Mesodermal cell (in vitro differentiated cells): ENCODE measurements at regions not wholly inside any gene's neighbourhood (a gene's known extent, or its start where the extent isn't known, plus 50 kb on each side); places are given as distances from the start of the nearest gene placed in this dataset.

Experiments used
- H3K27ac ChIP-seq: 2 replicates; pipeline ENCODE4 v1.7.0; 2013; ENCODE audit warnings: mild to moderate bottlenecking, low read depth, low read length, moderate library complexity; ENCODE audit not compliant: severe bottlenecking
- H3K36me3 ChIP-seq: 2 replicates; pipeline ENCODE4 v1.7.1; 2013; ENCODE audit warnings: mild to moderate bottlenecking, low read length, moderate library complexity; ENCODE audit not compliant: control insufficient read depth, insufficient read depth
- H3K4me1 ChIP-seq: one replicate; pipeline ENCODE4 v1.7.1; 2013; ENCODE audit warnings: mild to moderate bottlenecking, low read length; ENCODE audit not compliant: insufficient read depth, control insufficient read depth, poor library complexity, severe bottlenecking
- H3K4me3 ChIP-seq: 2 replicates; pipeline ENCODE4 v1.7.0; 2013; ENCODE audit warnings: low read length, control low read depth, mild to moderate bottlenecking; ENCODE audit not compliant: insufficient read depth, poor library complexity, severe bottlenecking; ENCODE audit errors: extremely low read depth
- H3K9me3 ChIP-seq: 2 replicates; pipeline ENCODE4 v1.7.1; 2013; ENCODE audit warnings: mild to moderate bottlenecking, low read length, moderate library complexity; ENCODE audit not compliant: control insufficient read depth
- WGBS, 2 experiments: methylation state at CpG; one replicate each; pipeline ENCODE4 v1.1.5; 2013; ENCODE audit warnings: missing lambda C conversion rate in 2 of 2; ENCODE audit not compliant: insufficient coverage in 2 of 2; 5-methylcytosine and 5-hydroxymethylcytosine counted together

GRCh38 chr6:150738092-150738629 is 127.3 kb upstream of the MTHFD1L start:
- Histone ChIP-seq H3K4me1 (no peaks in the 10 kb centered on the region), H3K27ac (no peak overlapping the region), H3K36me3 (no peaks in the 10 kb centered on the region), H3K9me3 (no peaks in the 10 kb centered on the region), H3K4me3 (no peak overlapping the region)
- 90 to 95% methylated on average over 3 to 5 of the region's 6 CpGs for WGBS, 2 experiments

DNA sequence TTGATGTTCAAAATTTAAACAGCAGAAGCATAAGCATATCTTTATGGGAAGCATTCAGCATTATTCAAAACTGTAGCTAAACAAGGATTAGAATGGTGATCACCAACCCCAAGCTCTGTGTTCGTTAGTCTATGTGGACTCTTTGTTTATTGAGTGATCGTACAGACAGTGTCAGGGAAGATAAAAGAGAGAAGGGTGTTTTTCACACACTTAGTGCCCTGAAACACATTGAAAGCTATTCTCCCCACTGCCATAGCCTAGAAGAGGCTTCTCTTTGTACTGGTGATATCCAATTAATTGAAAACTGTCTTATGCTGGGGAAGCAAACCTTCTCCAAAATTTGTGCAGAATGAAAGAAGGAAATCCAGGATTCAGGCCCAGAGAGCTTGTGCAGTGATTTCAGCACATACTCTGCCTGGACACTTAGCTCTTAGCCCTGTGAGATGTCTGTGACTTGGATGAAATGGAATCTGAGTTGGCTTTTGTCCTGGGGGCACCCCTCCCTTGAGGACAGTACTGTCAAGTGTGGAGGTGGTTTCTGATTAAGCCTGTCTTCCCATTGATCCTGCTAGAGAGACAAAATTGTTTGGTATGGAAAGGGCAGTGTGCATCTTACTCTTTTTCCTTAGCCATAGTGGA is 125.7 kb upstream of the MTHFD1L start:
- H3K4me3 ChIP-seq: no peak overlapping the region
- H3K36me3 ChIP-seq: no peaks in the 10 kb centered on the region
- no peak overlapping the region for H3K27ac ChIP-seq
- no peaks in the 10 kb centered on the region for H3K9me3 ChIP-seq
- WGBS, 2 experiments: 80 to 100% methylated on average over 1 of the region's 2 CpGs
- no peaks in the 10 kb centered on the region for H3K4me1 ChIP-seq

- H3K9me3 ChIP-seq: no peaks in the 10 kb centered on the region
- 93 to 100% methylated on average over 2 to 3 of the region's 8 CpGs for WGBS, 2 experiments
- H3K4me1 ChIP-seq: no peaks in the 10 kb centered on the region
- H3K36me3 ChIP-seq: no peaks in the 10 kb centered on the region
- no peak overlapping the region for H3K27ac ChIP-seq
- H3K4me3 ChIP-seq: no peak overlapping the region
Observed at GRCh38 chr6:150740453-150740852, 125.0 kb upstream of the MTHFD1L start.

DNA sequence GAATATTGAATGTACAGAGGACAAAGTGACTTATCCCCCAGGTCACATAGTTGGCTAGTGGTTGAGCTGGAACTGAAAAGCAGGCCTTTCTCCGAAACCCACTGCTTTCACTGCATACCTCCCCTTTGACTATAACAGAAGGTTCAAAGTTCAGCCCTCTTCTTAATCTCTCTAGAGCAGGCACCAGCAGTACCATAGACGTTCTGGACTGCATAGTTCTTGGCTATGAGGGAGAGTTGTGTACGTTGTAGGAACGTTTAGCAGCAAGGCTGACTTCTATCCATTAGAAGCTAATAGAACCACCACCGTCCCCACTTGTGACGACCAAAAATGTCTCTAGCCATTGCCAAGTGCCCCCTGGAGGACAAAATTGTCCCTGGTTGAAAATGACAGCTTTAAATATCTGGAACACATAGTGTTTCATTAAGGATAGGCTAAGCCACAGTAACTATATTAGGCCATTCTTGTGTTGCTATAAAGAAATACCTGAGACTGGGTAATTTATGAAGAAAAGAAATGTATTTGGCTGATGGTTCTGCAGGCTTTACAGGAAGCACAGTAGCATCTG is 123.8 kb upstream of the MTHFD1L start:
- no peaks in the 10 kb centered on the region for H3K36me3 ChIP-seq
- H3K27ac ChIP-seq: no peak overlapping the region
- no peaks in the 10 kb centered on the region for H3K9me3 ChIP-seq
- WGBS, 2 experiments: 60 to 80% methylated on average over 2 to 3 of the region's 6 CpGs
- no peaks in the 10 kb centered on the region for H3K4me1 ChIP-seq
- H3K4me3 ChIP-seq: no peak overlapping the region

GRCh38 chr6:150744522-150745260 is 120.8 kb upstream of the MTHFD1L start:
- no peaks in the 10 kb centered on the region for H3K36me3 ChIP-seq
- no peaks in the 10 kb centered on the region for H3K4me1 ChIP-seq
- no peak overlapping the region for H3K4me3 ChIP-seq
- H3K27ac ChIP-seq: no peak overlapping the region
- WGBS, 2 experiments: 100% methylated on average over 1 of the region's 2 CpGs; no CpG with 5 or more reads in 1 of the 2 experiments
- no peaks in the 10 kb centered on the region for H3K9me3 ChIP-seq

DNA sequence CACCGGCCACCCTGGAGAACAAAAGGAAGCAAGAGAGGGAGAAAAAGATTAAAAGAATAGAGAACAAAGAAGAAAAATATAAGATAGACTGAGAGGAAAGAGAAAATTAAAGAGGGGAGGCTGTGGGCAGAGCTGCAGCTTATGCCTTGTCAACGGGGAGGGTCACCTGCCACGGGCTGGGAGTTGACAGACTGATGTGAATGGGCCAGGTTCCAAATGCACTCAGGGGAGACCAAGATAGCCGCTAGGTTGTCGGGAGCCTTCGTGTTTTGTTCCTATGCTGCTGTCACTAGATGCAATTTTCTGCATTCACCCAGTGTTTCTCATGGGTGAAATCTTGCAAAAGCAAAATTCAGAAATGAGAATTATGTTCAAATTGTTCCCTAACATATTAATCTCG is 119.6 kb upstream of the MTHFD1L start:
- H3K27ac ChIP-seq: no peak overlapping the region
- H3K36me3 ChIP-seq: no peaks in the 10 kb centered on the region
- no peaks in the 10 kb centered on the region for H3K9me3 ChIP-seq
- WGBS, 2 experiments: 82 to 85% methylated on average over 5 to 6 of the region's 7 CpGs
- H3K4me3 ChIP-seq: no peak overlapping the region
- no peaks in the 10 kb centered on the region for H3K4me1 ChIP-seq

- H3K9me3 ChIP-seq: no peaks in the 10 kb centered on the region
- no peaks in the 10 kb centered on the region for H3K36me3 ChIP-seq
- 96% methylated on average over 3 of the region's 4 CpGs for WGBS, 2 experiments
- H3K4me1 ChIP-seq: peaks cover 6% of the 10 kb centered on the region
- H3K27ac ChIP-seq: no peak overlapping the region
- H3K4me3 ChIP-seq: no peak overlapping the region
Observed at GRCh38 chr6:150747155-150747554, 118.3 kb upstream of the MTHFD1L start.

DNA sequence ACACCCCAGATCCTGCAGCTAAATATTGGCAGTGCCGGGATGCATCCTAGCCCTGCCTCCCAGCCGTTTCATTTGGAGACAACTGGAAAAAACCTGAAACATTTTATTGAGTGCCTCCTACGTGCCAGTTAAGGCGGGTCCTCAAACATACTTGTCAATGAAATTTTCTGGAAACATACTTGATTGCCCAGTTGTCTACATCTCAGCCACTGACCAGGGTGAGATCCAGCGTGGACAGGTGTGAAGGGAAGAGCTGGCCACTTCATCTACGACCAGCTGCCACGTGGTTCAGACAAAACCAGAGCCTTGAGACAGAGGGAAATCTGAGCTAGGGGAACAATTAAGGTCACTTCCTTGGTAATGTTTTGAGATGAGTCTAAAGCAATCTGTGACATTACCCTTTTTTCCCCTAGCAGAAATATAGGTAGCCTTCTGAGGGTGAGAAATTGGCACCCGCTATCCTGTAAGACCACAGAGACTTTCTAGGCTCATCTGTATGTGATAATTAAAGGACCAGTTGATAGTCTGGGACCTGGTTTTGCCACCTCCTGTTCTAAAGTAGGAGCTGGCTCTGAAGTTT is 116.3 kb upstream of the MTHFD1L start:
- 89% methylated on average over 7 to 8 of the region's 8 CpGs for WGBS, 2 experiments
- Histone ChIP-seq H3K4me1 (peaks cover 12% of the 10 kb centered on the region), H3K36me3 (no peaks in the 10 kb centered on the region), H3K27ac (no peak overlapping the region), H3K9me3 (no peaks in the 10 kb centered on the region), H3K4me3 (no peak overlapping the region)

DNA sequence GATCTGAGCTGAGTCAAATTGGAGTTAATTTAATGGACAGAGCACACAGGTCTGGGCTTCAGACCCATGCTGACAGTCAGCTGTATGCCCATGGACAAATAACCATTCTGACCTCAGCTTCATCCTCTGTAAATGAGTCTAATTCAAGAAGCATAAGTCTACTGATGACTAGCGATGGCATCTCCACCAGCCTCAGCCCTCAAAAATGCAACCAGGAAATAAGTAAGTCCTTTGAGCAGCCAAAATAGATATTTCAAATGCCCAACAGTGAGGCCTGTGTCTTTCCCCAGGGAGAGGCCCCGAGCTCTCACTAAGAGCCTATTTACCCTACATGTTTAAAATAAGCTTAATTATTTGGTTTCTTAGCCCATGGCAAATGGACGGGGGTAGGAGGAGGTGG is 114.2 kb upstream of the MTHFD1L start:
- Histone ChIP-seq H3K4me1 (peaks cover 15% of the 10 kb centered on the region), H3K36me3 (no peaks in the 10 kb centered on the region), H3K27ac (no peak overlapping the region), H3K9me3 (no peaks in the 10 kb centered on the region), H3K4me3 (no peak overlapping the region)
- 100% methylated on average over 1 of the region's 3 CpGs for whole genome bisulfite sequencing, 2 experiments

GRCh38 chr6:150752409-150752808 is 113.1 kb upstream of the MTHFD1L start:
- Histone ChIP-seq H3K9me3 (no peaks in the 10 kb centered on the region), H3K27ac (no peak overlapping the region), H3K4me1 (peaks cover 18% of the 10 kb centered on the region), H3K36me3 (no peaks in the 10 kb centered on the region), H3K4me3 (no peak overlapping the region)
- 90 to 100% methylated on average over 1 of the region's 2 CpGs for WGBS, 2 experiments
